ENCODE measurements at regions not wholly inside any gene's neighbourhood (a gene's known extent, or its start where the extent isn't known, plus 50 kb on each side); places are given as distances from the start of the nearest gene placed in this dataset.
A peak's percentile ranks its signal among the peaks of the same experiment; 100 is the strongest.

DNA sequence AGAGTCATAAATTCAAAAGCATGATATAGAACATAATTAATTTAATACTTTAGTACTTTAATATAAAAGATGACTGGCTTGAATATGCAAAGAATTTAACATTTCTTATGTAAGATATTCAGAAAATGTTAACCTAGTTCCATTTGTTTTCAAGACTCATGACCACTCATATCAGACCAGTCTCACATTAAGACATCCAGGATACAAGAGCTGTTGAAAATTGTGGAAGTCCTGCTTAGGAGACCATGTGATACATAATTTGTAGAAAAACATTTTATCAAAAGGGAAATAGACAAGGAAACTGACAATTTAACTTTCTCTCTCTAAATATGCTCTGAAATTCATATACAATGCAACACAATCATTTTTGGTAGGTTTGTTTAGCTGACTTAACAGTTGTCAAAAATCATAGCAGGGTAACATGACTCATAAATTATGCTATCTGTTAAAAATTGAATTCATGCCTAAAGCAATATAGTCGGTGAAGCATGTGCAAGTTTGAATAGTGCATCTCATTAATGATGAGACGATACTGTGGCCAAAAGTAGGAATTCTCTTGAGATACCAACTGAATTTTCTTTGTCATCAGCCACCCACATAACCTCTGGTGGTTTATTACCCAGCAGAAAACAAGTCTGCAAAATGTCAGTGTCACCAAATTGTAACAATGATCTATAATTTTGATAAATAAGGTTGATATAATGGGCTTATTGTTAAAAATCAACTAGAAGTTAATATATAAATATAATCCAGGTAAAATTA lies 211.4 kb downstream of the GASK1B start:
- no peak for DNase-seq

- no peak for DNase-seq
Measured at GRCh38 chr4:157957905-157958304, 214.9 kb downstream of the GASK1B start.

GRCh38 chr4:157942017-157942416 lies 230.8 kb downstream of the GASK1B start:
- DNase-seq, result no peak

DNA sequence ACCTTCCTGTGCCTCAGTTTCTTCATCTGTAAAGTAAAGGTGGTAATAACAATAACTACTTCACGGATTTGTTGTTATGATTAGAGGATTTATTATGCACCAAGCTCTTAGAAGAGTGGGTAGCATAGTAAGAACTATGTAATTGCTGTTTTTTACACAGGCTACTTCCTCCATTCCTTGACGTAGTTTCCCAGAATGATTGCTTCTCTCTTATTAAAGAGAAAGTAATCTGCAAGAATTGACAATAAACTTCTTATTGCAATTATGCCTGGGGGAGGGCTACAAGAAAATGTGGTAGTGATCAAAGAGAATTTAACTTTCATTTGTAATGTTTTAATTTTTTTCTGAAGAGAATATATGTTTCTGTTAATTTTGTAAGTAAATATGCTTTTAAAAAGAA lies 238.7 kb downstream of the GASK1B start:
- no peak for DNase-seq

DNA sequence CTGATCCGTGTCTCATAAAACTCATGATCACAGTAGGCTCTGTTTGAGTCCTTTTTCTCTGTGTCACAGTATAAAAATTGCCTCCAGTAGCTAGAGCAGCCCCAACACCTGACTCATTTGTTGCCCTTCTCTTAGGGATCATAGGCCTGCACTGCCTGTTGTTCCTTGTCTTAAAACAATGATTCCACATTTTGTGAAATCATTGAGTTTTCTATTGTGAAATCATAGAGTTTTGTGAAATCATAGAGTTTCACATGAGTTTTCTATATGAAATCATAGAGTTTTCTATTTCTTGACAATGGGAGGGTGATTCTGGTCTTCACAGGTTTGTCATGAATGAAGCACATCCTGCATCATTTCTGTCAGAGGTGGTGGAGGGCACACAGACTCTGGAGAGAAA lies 239.9 kb downstream of the GASK1B start:
- no peak for DNase-seq

DNA sequence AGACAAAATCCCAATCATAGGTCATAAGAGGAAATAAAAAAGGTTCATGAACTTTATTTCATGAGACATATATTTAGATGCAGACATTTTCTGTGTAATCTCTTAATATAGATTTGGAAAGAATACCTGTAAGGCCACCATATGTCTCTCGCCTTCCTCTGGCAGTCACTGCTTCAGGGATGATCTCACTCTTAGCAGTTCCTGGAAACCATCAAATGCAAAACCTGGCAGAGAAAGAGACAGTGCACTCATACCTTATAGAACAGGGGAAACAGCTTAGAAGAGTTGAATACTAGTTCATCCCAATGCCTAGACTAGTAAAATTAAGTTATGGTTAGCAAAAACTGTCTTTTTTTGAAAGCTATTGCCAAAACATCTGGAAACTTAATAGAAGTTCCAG lies 243.3 kb downstream of the GASK1B start:
- DNase-seq, result no peak

DNA sequence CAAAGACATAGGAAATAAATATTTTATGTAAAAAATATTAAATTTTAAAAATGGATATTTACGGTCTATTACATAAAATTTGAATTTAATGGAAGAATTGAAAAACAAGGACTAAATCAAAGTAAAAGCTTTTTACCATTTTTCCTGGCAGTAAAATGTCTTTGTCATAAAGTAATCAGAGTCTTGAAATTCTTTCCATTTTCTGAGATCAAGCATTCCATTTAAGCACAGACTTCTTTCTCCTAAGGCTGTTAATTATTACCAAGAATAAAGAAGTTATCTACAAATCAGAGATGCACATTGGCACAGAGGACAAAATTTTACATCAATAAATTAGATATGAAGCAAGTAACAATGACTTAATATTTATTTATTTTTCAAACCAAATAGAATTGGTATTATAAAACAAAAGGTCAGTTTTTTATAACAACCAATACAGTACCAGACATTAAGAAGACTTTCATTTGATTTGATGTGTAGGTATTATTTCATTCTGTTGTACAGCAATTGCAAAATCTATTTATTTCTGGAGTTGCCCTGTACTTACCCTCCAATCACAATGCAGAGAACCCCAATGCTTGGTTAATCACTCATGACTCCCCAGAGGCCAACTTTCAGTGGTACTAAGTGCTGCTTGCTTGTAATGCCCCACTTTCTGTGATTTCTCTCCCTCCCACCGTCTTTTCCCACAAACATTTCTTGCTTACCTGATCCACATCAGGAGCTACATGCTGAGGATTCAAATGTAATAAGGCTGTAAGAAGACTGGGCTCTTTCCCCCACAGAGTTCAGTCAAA lies 254.6 kb downstream of the GASK1B start:
- peak; percentile 48 for DNase-seq

DNA sequence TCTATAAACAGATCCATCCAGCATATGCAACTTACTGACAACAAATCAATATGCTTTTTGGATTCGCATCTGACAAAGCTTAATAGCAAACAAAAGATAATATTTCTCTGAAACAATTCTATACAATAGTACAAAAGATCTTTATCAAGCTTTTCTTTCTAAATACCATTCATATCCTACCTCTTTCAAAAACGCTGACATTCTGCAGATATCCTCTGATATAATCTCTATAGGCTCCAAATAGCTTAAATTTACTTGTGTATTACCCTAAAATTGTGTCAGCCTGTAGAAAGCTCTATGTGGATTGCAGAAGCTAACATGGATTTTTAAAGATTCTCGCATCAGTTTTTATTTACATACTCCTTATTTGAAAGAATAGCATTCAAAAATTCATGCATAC lies 260.6 kb downstream of the GASK1B start:
- no peak for DNase-seq

DNA sequence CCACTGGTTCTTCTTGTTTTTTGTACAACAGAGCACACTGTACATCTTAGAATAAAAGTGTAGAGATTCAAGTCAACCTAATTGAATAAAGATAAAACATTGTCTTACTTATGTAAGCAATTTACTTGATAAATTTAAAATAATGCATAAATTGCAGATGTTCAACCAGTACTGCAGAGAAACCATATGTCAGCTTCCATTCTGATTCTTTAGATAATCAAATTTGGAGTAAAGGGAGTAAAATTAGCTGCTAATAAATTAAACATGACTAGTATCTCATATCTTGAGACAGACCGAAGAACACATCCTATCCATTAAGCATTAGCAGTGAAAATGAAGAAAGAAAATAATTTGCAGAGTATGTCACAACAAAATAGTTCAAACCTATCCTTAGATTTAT lies 261.2 kb downstream of the GASK1B start:
- DNase-seq, result no peak

GRCh38 chr4:157908691-157909090 lies 264.1 kb downstream of the GASK1B start:
- no peak for DNase-seq

GRCh38 chr4:157908031-157908430 lies 264.8 kb downstream of the GASK1B start:
- no peak for DNase-seq

- no peak for DNase-seq
Measured at GRCh38 chr4:157907226-157907946, 265.4 kb downstream of the GASK1B start.

- no peak for DNase-seq
Measured at GRCh38 chr4:157898836-157899605, 273.8 kb downstream of the GASK1B start.

- DNase-seq, result no peak
Measured at GRCh38 chr4:157897855-157898370, 274.9 kb downstream of the GASK1B start.

DNA sequence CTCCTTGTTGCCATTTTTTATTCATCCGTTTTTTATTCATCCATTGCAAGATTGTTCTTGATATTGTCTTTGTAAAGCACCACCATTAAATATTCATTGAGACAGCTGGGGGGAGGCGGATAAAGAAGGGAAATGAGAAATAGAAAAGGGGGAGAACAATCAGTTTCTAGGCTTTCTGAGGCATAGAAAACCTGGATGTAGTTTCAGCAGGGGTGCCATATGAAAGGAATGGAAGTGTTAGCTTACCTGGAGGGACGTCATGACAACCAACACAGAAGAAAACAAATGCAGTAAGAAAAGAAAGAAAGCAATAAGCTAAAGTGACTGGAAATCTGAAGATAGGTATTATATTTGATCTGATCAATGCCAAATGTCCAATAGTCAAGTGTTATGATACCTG lies 276.1 kb downstream of the GASK1B start:
- DNase-seq, result no peak

GRCh38 chr4:157895205-157895604 lies 277.6 kb downstream of the GASK1B start:
- DNase-seq, result no peak

- no peak for DNase-seq
Measured at GRCh38 chr4:157889788-157890187, 283.0 kb downstream of the GASK1B start.

DNA sequence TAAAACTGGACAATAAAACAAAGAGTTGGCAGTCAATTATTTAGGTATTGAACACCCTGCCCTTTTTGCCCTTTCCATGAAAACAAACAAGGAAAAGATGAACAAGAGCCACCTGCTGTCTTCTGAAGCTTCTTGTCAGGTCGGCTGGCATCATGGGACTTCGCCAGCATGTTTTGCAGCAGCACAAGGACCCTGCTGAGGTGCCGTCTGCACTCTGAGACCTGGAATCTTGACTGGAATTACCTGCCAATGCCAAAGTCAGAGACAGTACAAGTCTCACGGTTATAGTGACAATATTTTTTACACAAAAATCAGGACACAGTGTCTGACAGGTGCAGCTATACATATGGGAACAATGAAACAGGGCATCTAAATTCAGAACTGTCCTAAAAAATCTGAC lies 284.5 kb downstream of the GASK1B start:
- DNase-seq, result no peak

DNA sequence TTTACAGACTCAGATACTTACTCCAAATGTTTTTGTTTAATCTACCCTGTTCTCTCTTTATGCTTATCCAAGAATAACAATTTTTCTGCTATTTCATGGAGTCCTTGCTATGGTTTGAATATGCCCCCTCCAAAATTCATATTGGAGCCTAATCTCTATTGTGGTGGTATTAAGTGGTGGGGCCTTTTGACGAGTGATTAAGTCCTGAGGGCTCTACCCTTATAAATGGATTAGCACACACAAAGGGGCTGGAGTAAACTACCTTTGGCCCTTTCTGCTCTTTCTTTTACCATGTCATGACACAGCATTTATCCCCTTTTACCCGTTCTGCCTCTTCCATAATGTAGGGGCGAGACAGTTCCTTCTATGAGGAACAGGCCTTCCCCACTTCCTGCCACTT lies 285.5 kb downstream of the GASK1B start:
- no peak for DNase-seq

DNA sequence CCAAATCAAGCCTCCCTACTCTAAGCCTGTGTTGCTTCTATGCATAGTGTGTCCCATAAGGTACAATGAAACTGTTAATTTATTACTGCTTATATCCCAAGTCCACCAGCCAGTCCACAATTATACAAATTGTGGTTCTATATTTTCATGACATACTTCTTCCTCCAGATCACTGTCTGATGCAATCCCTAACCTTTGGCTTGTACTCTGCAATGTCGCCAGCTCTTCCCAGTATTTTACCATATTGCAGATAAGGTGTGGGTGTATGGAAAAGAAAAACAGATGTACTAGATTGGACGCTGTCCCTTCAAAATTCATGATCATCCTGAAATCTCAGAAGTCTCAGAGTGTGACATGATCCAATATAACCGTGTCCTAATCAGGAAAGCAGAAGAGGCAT lies 286.2 kb downstream of the GASK1B start:
- no peak for DNase-seq

DNA sequence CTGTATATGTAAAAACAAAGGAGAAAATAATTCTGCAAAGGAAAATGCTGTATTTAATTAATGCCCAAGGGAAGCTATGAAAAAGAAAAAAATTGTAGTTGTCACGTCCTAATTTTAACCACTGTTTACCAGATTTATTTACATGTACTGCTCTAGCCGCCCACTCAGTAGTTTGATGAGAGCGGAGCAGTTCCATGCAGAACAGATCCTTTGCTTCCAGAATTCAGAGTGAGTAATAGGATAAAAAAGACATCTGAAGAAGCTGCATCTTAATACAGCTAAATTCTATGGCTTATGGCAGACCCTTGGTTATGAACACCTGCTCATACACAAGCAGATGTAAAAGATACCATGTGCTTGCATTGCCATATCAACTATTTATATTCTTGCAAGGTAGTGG lies 287.0 kb downstream of the GASK1B start:
- no peak for DNase-seq

GRCh38 chr4:157882901-157883300 lies 289.9 kb downstream of the GASK1B start:
- DNase-seq, result peak; percentile 64

GRCh38 chr4:157880761-157881160 lies 292.1 kb downstream of the GASK1B start:
- no peak for DNase-seq
